ENCODE measurements at regions not wholly inside any gene's neighbourhood (a gene's known extent, or its start where the extent isn't known, plus 50 kb on each side); places are given as distances from the start of the nearest gene placed in this dataset.

GRCh38 chr18:60925892-60926291 is 407.3 kb upstream of the CDH20 start:
- no peak for TF ChIP-seq CTCF (IDR thresholded peaks at IDR 0.05)
- TF ChIP-seq, protein P1, sequence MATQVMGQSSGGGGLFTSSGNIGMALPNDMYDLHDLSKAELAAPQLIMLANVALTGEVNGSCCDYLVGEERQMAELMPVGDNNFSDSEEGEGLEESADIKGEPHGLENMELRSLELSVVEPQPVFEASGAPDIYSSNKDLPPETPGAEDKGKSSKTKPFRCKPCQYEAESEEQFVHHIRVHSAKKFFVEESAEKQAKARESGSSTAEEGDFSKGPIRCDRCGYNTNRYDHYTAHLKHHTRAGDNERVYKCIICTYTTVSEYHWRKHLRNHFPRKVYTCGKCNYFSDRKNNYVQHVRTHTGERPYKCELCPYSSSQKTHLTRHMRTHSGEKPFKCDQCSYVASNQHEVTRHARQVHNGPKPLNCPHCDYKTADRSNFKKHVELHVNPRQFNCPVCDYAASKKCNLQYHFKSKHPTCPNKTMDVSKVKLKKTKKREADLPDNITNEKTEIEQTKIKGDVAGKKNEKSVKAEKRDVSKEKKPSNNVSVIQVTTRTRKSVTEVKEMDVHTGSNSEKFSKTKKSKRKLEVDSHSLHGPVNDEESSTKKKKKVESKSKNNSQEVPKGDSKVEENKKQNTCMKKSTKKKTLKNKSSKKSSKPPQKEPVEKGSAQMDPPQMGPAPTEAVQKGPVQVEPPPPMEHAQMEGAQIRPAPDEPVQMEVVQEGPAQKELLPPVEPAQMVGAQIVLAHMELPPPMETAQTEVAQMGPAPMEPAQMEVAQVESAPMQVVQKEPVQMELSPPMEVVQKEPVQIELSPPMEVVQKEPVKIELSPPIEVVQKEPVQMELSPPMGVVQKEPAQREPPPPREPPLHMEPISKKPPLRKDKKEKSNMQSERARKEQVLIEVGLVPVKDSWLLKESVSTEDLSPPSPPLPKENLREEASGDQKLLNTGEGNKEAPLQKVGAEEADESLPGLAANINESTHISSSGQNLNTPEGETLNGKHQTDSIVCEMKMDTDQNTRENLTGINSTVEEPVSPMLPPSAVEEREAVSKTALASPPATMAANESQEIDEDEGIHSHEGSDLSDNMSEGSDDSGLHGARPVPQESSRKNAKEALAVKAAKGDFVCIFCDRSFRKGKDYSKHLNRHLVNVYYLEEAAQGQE (IDR thresholded peaks at IDR 0.05; ENCODE audit: insufficient read depth in 1 of 2, low read depth in 2 of 2, low read length in 1 of 2): no peak
- no peak for TF ChIP-seq POLR2AphosphoS5 (IDR thresholded peaks at IDR 0.05; ENCODE audit: low read depth, low read length)
